ENCODE measurements at regions not wholly inside any gene's neighbourhood (a gene's known extent, or its start where the extent isn't known, plus 50 kb on each side); places are given as distances from the start of the nearest gene placed in this dataset.

GRCh38 chr18:61666876-61667590, 225.8 kb downstream of the RNF152 start:
- TF ChIP-seq, protein P1, sequence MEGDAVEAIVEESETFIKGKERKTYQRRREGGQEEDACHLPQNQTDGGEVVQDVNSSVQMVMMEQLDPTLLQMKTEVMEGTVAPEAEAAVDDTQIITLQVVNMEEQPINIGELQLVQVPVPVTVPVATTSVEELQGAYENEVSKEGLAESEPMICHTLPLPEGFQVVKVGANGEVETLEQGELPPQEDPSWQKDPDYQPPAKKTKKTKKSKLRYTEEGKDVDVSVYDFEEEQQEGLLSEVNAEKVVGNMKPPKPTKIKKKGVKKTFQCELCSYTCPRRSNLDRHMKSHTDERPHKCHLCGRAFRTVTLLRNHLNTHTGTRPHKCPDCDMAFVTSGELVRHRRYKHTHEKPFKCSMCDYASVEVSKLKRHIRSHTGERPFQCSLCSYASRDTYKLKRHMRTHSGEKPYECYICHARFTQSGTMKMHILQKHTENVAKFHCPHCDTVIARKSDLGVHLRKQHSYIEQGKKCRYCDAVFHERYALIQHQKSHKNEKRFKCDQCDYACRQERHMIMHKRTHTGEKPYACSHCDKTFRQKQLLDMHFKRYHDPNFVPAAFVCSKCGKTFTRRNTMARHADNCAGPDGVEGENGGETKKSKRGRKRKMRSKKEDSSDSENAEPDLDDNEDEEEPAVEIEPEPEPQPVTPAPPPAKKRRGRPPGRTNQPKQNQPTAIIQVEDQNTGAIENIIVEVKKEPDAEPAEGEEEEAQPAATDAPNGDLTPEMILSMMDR (IDR thresholded peaks at IDR 0.05) = no peak
- TF ChIP-seq POLR2A (IDR thresholded peaks at IDR 0.05) = no peak
- TF ChIP-seq EP300 (IDR thresholded peaks at IDR 0.05) = no peak

All from ovary (tissue), 3 donors.